ENCODE measurements at regions not wholly inside any gene's neighbourhood (a gene's known extent, or its start where the extent isn't known, plus 50 kb on each side); places are given as distances from the start of the nearest gene placed in this dataset.
A peak's percentile ranks its signal among the peaks of the same experiment; 100 is the strongest.

- Histone ChIP-seq H3K4me1 (ENCODE audit: control insufficient read depth in 3 of 3, insufficient read depth in 2 of 3, low read depth in 1 of 3, low read length in 2 of 3) (no peaks in the 10 kb centered on the region), H3K27ac (ENCODE audit: low read depth in 1 of 3, low read length in 2 of 3) (no peak overlapping the region), H3K4me3 (ENCODE audit: low read depth in 1 of 3, low read length in 3 of 3) (no peak overlapping the region), H3K9me3 (ENCODE audit: control insufficient read depth in 2 of 2, insufficient read depth in 1 of 2, low read depth in 1 of 2, low read length in 1 of 2) (no peaks in the 10 kb centered on the region), H3K36me3 (ENCODE audit: control insufficient read depth in 3 of 3, insufficient read depth in 2 of 3, low read depth in 1 of 3, low read length in 3 of 3) (no peaks in the 10 kb centered on the region), H3K27me3 (ENCODE audit: control insufficient read depth in 3 of 3, insufficient read depth in 3 of 3, low read length in 3 of 3) (no peaks in the 10 kb centered on the region)
- DNase-seq (no peak), FAIRE-seq (no peak)
- WGBS, 3 donors = 76 to 79% (median 78%) methylated on average over 4 of the region's 4 CpGs
Measured at GRCh38 chr3:145780301-145780700, 380.7 kb downstream of the PLOD2 start.

GRCh38 chr3:145785668-145786067 lies 375.3 kb downstream of the PLOD2 start:
- DNase-seq = no peak
- H3K9me3 ChIP-seq (ENCODE audit: control insufficient read depth in 2 of 2, insufficient read depth in 1 of 2, low read depth in 1 of 2, low read length in 1 of 2) = no peaks in the 10 kb centered on the region
- no peaks in the 10 kb centered on the region for H3K36me3 ChIP-seq (ENCODE audit: control insufficient read depth in 3 of 3, insufficient read depth in 2 of 3, low read depth in 1 of 3, low read length in 3 of 3)
- H3K4me1 ChIP-seq (ENCODE audit: control insufficient read depth in 3 of 3, insufficient read depth in 2 of 3, low read depth in 1 of 3, low read length in 2 of 3) = no peaks in the 10 kb centered on the region
- no peak overlapping the region for H3K4me3 ChIP-seq (ENCODE audit: low read depth in 1 of 3, low read length in 3 of 3)
- FAIRE-seq = no peak
- no peak overlapping the region for H3K27ac ChIP-seq (ENCODE audit: low read depth in 1 of 3, low read length in 2 of 3)
- H3K27me3 ChIP-seq (ENCODE audit: control insufficient read depth in 3 of 3, insufficient read depth in 3 of 3, low read length in 3 of 3) = no peaks in the 10 kb centered on the region

- no peaks in the 10 kb centered on the region for H3K27me3 ChIP-seq (ENCODE audit: control insufficient read depth in 3 of 3, insufficient read depth in 3 of 3, low read length in 3 of 3)
- H3K4me1 ChIP-seq (ENCODE audit: control insufficient read depth in 3 of 3, insufficient read depth in 2 of 3, low read depth in 1 of 3, low read length in 2 of 3) = no peaks in the 10 kb centered on the region
- H3K9me3 ChIP-seq (ENCODE audit: control insufficient read depth in 2 of 2, insufficient read depth in 1 of 2, low read depth in 1 of 2, low read length in 1 of 2) = no peaks in the 10 kb centered on the region
- DNase-seq (no peak), FAIRE-seq (no peak)
- no peaks in the 10 kb centered on the region for H3K36me3 ChIP-seq (ENCODE audit: control insufficient read depth in 3 of 3, insufficient read depth in 2 of 3, low read depth in 1 of 3, low read length in 3 of 3)
- no peak overlapping the region for H3K4me3 ChIP-seq (ENCODE audit: low read depth in 1 of 3, low read length in 3 of 3)
- WGBS, 3 donors = 35 to 62% (median 55%) methylated on average over 3 of the region's 3 CpGs
- H3K27ac ChIP-seq (ENCODE audit: low read depth in 1 of 3, low read length in 2 of 3) = no peak overlapping the region
Measured at GRCh38 chr3:145798007-145798406, 363.0 kb downstream of the PLOD2 start.

- H3K27me3 ChIP-seq (ENCODE audit: control insufficient read depth in 3 of 3, insufficient read depth in 3 of 3, low read length in 3 of 3) = no peaks in the 10 kb centered on the region
Measured at GRCh38 chr3:145798696-145799537, 362.1 kb downstream of the PLOD2 start.

GRCh38 chr3:145801696-145802095 lies 359.3 kb downstream of the PLOD2 start:
- no peaks in the 10 kb centered on the region for H3K4me1 ChIP-seq (ENCODE audit: control insufficient read depth in 3 of 3, insufficient read depth in 2 of 3, low read depth in 1 of 3, low read length in 2 of 3)
- no peaks in the 10 kb centered on the region for H3K36me3 ChIP-seq (ENCODE audit: control insufficient read depth in 3 of 3, insufficient read depth in 2 of 3, low read depth in 1 of 3, low read length in 3 of 3)
- H3K4me3 ChIP-seq (ENCODE audit: low read depth in 1 of 3, low read length in 3 of 3) = no peak overlapping the region
- no peak overlapping the region for H3K27ac ChIP-seq (ENCODE audit: low read depth in 1 of 3, low read length in 2 of 3)
- DNase-seq (no peak), FAIRE-seq (no peak)
- H3K27me3 ChIP-seq (ENCODE audit: control insufficient read depth in 3 of 3, insufficient read depth in 3 of 3, low read length in 3 of 3) = no peaks in the 10 kb centered on the region
- H3K9me3 ChIP-seq (ENCODE audit: control insufficient read depth in 2 of 2, insufficient read depth in 1 of 2, low read depth in 1 of 2, low read length in 1 of 2) = no peaks in the 10 kb centered on the region

More at GRCh38 chr3:145798696-145799537, 362.1 kb downstream of the PLOD2 start:
- Histone ChIP-seq H3K36me3 (ENCODE audit: control insufficient read depth in 3 of 3, insufficient read depth in 2 of 3, low read depth in 1 of 3, low read length in 3 of 3) (no peaks in the 10 kb centered on the region), H3K4me1 (ENCODE audit: control insufficient read depth in 3 of 3, insufficient read depth in 2 of 3, low read depth in 1 of 3, low read length in 2 of 3) (no peaks in the 10 kb centered on the region), H3K27ac (ENCODE audit: low read depth in 1 of 3, low read length in 2 of 3) (no peak overlapping the region), H3K4me3 (ENCODE audit: low read depth in 1 of 3, low read length in 3 of 3) (no peak overlapping the region), H3K9me3 (ENCODE audit: control insufficient read depth in 2 of 2, insufficient read depth in 1 of 2, low read depth in 1 of 2, low read length in 1 of 2) (no peaks in the 10 kb centered on the region)
- FAIRE-seq (no peak), DNase-seq (no peak)
- 64 to 68% (median 66%) methylated on average over 9 of the region's 9 CpGs for WGBS, 3 donors

- H3K4me3 ChIP-seq (ENCODE audit: low read depth in 1 of 3, low read length in 3 of 3) = no peak overlapping the region
- FAIRE-seq (no peak), DNase-seq (peak in 1 of 2 donors; percentile 2)
- no peaks in the 10 kb centered on the region for H3K27me3 ChIP-seq (ENCODE audit: control insufficient read depth in 3 of 3, insufficient read depth in 3 of 3, low read length in 3 of 3)
- H3K4me1 ChIP-seq (ENCODE audit: control insufficient read depth in 3 of 3, insufficient read depth in 2 of 3, low read depth in 1 of 3, low read length in 2 of 3) = no peaks in the 10 kb centered on the region
- H3K36me3 ChIP-seq (ENCODE audit: control insufficient read depth in 3 of 3, insufficient read depth in 2 of 3, low read depth in 1 of 3, low read length in 3 of 3) = no peaks in the 10 kb centered on the region
- H3K27ac ChIP-seq (ENCODE audit: low read depth in 1 of 3, low read length in 2 of 3) = no peak overlapping the region
- WGBS, 3 donors = 11 to 21% (median 16%) methylated on average over 3 of the region's 3 CpGs
- no peaks in the 10 kb centered on the region for H3K9me3 ChIP-seq (ENCODE audit: control insufficient read depth in 2 of 2, insufficient read depth in 1 of 2, low read depth in 1 of 2, low read length in 1 of 2)
Measured at GRCh38 chr3:145807990-145808389, 353.0 kb downstream of the PLOD2 start.

GRCh38 chr3:145812391-145812790 lies 348.6 kb downstream of the PLOD2 start:
- DNase-seq = no peak
- 52 to 68% (median 60%) methylated on average over 5 of the region's 5 CpGs for WGBS, 3 donors
- no peak for FAIRE-seq

GRCh38 chr3:145815707-145816413 lies 345.1 kb downstream of the PLOD2 start:
- Histone ChIP-seq H3K4me1 (ENCODE audit: control insufficient read depth in 3 of 3, insufficient read depth in 2 of 3, low read depth in 1 of 3, low read length in 2 of 3) (no peaks in the 10 kb centered on the region), H3K27ac (ENCODE audit: low read depth in 1 of 3, low read length in 2 of 3) (no peak overlapping the region), H3K36me3 (ENCODE audit: control insufficient read depth in 3 of 3, insufficient read depth in 2 of 3, low read depth in 1 of 3, low read length in 3 of 3) (no peaks in the 10 kb centered on the region), H3K4me3 (ENCODE audit: low read depth in 1 of 3, low read length in 3 of 3) (no peak overlapping the region), H3K27me3 (ENCODE audit: control insufficient read depth in 3 of 3, insufficient read depth in 3 of 3, low read length in 3 of 3) (no peaks in the 10 kb centered on the region), H3K9me3 (ENCODE audit: control insufficient read depth in 2 of 2, insufficient read depth in 1 of 2, low read depth in 1 of 2, low read length in 1 of 2) (no peaks in the 10 kb centered on the region)
- no peak for DNase-seq
- 57 to 71% (median 58%) methylated on average over 3 of the region's 3 CpGs for WGBS, 3 donors
- no peak for FAIRE-seq

More at GRCh38 chr3:145812391-145812790, 348.6 kb downstream of the PLOD2 start:
- H3K36me3 ChIP-seq (ENCODE audit: control insufficient read depth in 3 of 3, insufficient read depth in 2 of 3, low read depth in 1 of 3, low read length in 3 of 3) = no peaks in the 10 kb centered on the region
- no peaks in the 10 kb centered on the region for H3K4me1 ChIP-seq (ENCODE audit: control insufficient read depth in 3 of 3, insufficient read depth in 2 of 3, low read depth in 1 of 3, low read length in 2 of 3)
- no peak overlapping the region for H3K27ac ChIP-seq (ENCODE audit: low read depth in 1 of 3, low read length in 2 of 3)
- H3K9me3 ChIP-seq (ENCODE audit: control insufficient read depth in 2 of 2, insufficient read depth in 1 of 2, low read depth in 1 of 2, low read length in 1 of 2) = no peaks in the 10 kb centered on the region
- H3K27me3 ChIP-seq (ENCODE audit: control insufficient read depth in 3 of 3, insufficient read depth in 3 of 3, low read length in 3 of 3) = no peaks in the 10 kb centered on the region
- no peak overlapping the region for H3K4me3 ChIP-seq (ENCODE audit: low read depth in 1 of 3, low read length in 3 of 3)

Data from small intestine (tissue), 7 donors.